ENCODE measurements at regions not wholly inside any gene's neighbourhood (a gene's known extent, or its start where the extent isn't known, plus 50 kb on each side); places are given as distances from the start of the nearest gene placed in this dataset.

- TF ChIP-seq POLR2A (IDR thresholded peaks at IDR 0.05) (no peak), CTCF (IDR thresholded peaks at IDR 0.05) (no peak)
Observed at GRCh38 chr5:109996246-109996645, 306.5 kb downstream of the MAN2A1 start.

All from adrenal gland (tissue), 5 donors.